Hematopoietic multipotent progenitor cell (in vitro differentiated cells): ENCODE measurements at regions not wholly inside any gene's neighbourhood (a gene's known extent, or its start where the extent isn't known, plus 50 kb on each side); places are given as distances from the start of the nearest gene placed in this dataset.
"Not testable (repeated sequence)": the region's sequence is repeated elsewhere in the genome, so short reads cannot be mapped to it uniquely, and the experiment has no call there.

Experiments used
- DNase-seq, 3 donors: peaks; one replicate each; pipeline ENCODE4 v3.0.0-alpha.2; 2011 to 2015; ENCODE audit warnings: low read depth in 2 of 3, low spot score in 2 of 3

DNA sequence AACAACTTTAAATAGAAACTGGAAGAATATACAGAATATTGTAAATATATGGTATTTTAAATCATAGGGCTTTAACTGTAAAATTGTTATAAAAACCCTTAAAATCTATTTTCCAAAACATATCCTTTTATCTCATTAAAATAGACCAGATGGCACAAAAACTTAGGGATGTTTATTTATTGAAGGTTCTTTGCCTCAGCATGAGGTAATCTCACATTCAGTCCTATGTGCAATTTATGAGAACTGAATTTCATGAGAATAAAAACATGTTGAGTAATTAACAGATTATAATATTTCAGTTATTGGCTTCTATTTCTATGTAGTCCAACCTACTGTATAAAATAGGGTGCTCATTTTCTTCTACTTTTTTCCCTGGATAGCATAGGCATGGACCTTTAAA, 329.2 kb upstream of the PRR16 start:
- no peak for DNase-seq

DNA sequence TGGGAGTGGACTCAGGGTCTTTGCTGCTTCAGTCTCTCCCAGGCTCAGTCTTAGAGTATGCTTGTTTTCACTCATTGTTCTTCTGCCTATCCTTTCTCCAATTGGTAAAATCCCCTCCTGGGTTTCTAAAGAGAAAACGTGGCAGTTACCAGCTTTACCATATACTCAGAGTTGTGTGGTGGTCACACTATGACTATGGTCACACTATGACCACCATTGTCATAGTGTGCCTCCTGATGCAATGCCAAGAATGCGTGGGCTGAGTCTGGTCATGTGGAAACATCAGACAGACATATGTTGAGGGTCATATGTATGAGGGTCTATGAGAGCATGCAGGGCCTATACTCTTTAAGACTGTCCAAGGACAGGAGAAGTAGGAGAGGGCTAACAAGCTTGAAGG, 326.5 kb upstream of the PRR16 start:
- no peak for DNase-seq

DNA sequence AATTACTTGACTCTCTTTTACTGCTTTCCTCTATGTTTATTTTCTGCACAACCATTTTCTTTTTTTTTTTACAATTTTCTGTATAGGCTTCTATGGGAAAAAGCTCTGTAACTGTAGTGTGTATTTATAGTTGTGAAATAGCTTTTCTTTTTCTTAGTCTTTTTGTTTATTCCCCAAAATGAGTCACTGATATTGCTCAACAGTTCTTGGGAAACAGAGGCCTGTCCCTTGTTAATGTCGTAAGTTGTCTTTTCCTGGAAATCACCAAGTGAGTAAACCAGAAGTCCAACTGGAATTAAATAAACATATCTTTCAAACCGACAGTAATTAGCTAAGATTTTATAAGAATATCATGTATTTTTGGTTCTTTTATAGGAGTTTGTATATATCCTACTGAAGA, 325.1 kb upstream of the PRR16 start:
- DNase-seq, result peak in 2 of 3 donors; percentile 5 to 13

DNA sequence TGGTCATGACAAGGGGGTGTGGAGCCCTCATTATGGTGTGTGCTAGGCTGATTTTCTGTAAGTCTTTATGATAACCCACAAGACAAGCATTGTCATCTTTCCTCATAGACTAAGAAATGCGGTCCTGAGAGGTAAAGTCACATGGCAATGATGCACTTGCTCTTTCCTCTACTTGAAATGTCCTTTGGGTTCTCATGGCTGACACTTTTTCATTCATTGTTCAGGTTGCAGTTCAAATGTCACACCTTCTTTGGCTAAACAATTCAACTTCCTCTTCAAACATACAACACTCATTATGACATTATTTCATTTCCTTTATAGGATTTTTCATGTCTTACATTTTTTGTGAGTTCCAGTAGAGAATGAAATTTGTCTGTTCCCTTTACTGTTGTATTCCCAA, 323.6 kb upstream of the PRR16 start:
- DNase-seq, result no peak

DNA sequence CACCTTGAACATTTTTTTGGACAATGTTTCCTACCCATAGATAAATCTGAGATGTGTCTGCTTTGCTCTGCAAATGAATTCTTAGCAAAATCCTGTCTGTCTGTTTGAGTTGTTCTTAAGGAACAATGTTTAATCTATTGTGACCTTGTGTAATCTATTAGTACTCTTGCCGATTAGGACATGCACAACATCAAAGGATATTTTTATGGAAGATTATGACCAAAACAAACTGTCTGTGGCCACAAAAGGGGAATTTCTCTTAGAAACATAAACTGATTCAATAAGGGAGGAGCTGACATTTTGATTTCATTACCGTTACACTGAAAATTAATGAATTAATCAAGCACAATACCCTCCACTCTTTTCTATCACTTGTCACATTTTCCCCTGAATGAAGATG, 323.0 kb upstream of the PRR16 start:
- DNase-seq, result no peak

DNA sequence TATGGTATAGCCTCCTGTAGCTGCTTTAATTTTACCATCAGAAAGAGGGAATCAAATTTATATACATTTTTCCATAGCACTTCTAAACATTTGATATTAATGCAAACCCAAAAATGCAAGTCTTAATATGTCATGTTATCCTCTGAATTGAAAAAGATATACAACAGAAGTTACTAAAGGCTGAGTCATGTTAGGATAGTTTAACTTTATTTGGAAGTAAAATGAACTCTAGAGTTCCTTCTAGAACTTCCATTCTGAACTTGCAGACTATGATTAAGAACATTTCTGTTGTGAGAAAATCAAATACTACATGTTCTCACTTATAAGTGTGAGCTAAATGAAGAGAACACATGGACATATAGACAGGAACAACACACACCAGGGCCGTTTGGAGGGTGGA, 317.3 kb upstream of the PRR16 start:
- DNase-seq, result no peak

- DNase-seq, result not testable (repeated sequence)
Measured at GRCh38 chr5:120147911-120148310, 316.2 kb upstream of the PRR16 start.

GRCh38 chr5:120150770-120151169, 313.3 kb upstream of the PRR16 start:
- DNase-seq, result no peak

DNA sequence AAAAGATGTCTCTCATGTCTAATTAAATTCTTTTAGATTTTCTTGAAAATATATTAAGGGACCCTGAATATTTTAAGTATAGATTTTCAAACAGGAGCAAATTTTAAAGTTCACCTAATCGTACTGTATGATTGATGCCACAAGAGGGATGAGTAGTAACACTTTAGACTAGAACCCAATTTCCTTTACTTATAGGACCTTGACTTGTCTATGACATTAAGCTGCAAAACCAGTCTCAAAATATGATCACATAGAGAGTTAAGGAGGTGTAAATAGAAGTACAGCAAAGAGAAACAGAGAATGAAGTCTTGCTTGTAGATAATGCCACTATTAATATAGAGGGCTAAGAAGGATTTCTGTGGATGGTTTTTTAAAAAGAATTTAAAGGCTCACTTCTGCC, 312.9 kb upstream of the PRR16 start:
- no peak for DNase-seq

GRCh38 chr5:120151825-120152224, 312.3 kb upstream of the PRR16 start:
- DNase-seq, result no peak

DNA sequence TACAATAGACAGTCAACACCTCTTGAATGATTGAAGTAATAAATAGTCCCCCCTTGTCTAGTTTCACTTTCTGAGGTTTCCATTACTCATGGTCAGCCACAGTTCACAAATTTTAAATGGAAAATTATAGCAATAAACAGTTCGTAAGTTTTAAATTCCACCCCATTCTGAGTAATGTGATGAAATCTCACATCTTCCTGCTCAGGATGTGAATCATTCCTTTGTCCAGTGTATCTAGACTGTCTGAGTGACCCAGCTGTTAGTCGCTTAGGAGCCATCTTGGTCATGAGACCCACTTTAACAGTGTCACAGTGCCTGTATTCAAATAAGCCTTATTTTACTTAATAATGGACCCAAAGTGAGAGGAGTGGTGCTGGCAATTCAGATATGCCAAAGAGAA, 311.6 kb upstream of the PRR16 start:
- no peak for DNase-seq

- no peak for DNase-seq
Measured at GRCh38 chr5:120152931-120153330, 311.2 kb upstream of the PRR16 start.

DNA sequence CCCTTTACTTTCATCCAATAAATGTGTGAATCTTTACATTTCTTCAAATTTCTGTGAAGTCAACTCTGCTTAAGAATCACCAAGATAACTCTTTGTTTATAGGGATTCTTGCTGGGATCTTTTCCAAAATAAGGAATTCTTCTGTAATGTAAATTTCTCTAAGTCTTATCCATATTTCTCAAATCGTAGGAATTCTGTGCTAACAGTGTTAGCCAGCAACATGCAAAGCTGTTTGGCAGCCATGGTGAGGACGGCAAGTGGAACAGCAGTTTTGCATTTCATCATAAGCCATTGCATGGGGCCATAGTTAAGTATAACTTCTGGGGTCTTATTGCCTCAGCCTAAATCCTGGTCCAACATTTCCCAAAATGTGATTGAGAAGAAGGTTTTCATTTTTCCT, 310.5 kb upstream of the PRR16 start:
- no peak for DNase-seq

- DNase-seq, result no peak
Measured at GRCh38 chr5:120155873-120156272, 308.2 kb upstream of the PRR16 start.

DNA sequence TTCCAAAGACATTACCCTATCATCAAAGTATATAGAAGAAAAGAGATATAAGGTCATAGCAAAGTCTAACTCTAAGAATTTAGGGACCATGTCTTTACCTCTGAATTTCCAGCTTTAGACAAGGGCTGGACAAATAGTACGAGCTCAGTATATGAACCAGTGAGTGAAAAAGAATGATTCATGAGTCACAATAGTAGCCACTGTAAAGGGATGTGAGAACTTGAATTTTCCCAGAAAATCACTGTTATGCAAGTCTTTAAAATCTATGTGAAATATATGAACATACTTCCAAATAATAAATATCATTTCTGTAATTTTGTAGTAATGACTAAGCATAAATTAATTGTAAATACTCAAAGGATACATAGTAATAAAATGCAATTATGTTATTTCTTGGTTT, 305.9 kb upstream of the PRR16 start:
- no peak for DNase-seq

DNA sequence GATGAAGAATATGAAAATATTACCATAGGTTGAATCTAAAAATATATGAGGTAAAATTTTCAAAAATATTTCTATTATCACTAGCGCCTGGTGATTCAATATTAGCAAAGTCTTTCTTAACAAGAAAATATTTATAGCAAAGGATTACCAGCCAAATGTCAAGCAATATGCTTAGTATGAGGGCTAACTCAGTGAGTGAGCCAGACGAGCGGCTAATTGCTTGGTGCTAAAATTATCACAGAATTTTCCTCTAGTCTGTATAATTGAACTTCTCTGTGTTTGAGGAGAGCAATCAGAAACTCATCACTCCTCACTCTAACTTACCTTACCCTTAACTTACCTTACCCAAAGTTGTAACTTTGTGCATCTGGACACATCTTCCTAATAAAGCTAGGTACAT, 304.9 kb upstream of the PRR16 start:
- DNase-seq, result no peak

GRCh38 chr5:120160124-120160895, 303.8 kb upstream of the PRR16 start:
- DNase-seq, result no peak

- DNase-seq, result no peak
Measured at GRCh38 chr5:120162321-120162720, 301.8 kb upstream of the PRR16 start.

- DNase-seq, result no peak
Measured at GRCh38 chr5:120164037-120164436, 300.1 kb upstream of the PRR16 start.

DNA sequence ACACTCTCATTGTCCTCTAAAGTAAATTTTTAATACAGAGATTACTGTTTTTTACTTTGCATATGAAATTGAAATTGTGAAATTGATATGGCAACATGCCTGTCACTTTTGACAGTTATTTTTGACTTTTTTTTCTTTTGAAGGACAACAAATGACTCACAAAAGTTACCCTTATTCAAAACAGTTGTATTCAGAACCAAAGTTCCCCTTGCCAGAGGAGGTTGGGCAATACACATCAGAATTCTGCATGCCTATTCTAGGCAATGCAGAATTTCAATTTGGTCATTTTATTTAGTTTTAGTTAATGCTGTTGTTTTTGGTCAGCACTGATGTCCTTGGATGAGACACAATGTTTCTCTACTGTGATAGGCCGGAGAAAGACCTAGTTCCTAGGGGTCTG, 299.1 kb upstream of the PRR16 start:
- no peak for DNase-seq

DNA sequence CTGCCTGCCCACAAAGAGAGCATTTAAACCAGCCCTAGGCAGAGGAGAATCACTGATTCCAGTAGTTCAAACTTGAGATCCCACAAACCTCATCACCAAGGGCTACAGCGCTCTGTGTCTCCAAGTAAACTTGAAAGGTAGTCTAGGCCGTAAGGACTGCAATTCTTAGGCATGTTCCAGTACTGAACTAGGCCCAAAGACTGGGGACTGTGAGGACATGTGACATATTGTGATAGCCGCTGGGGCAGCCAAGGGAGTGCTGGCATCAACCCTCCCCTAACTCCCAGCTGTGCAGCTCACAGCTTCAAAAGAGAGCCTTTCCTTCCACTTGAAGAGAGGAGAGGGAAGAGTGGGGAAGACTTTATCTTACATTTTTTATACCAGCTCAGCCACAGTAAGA, 291.0 kb upstream of the PRR16 start:
- no peak for DNase-seq

GRCh38 chr5:120174089-120174488, 290.0 kb upstream of the PRR16 start:
- DNase-seq, result no peak

DNA sequence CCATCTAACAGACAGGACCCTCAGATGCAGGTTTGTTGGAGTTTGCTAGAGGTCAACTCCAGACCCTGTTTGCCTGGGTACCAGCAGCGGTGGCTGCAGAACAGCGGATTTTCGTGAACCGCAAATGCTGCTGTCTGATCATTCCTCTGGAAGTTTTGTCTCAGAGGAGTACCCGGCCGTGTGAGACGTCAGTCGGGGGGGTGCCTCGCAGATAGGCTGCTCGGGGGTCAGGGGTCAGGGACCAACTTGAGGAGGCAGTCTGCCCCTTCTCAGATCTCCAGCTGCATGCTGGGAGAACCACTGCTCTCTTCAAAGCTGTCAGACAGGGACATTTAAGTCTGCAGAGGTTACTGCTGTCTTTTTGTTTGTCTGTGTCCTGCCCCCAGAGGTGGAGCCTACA, 282.9 kb upstream of the PRR16 start:
- DNase-seq, result not testable (repeated sequence)
